ENCODE measurements at regions not wholly inside any gene's neighbourhood (a gene's known extent, or its start where the extent isn't known, plus 50 kb on each side); places are given as distances from the start of the nearest gene placed in this dataset.

- no peak for TF ChIP-seq SIX5 (IDR thresholded peaks at IDR 0.05; ENCODE audit: low read depth, low read length)
- no peak for TF ChIP-seq POLR2AphosphoS5 (IDR thresholded peaks at IDR 0.05; ENCODE audit: low read depth, low read length)
- no peak for TF ChIP-seq TBP (IDR thresholded peaks at IDR 0.05; ENCODE audit: low read depth, low read length)
- TF ChIP-seq, protein P1, sequence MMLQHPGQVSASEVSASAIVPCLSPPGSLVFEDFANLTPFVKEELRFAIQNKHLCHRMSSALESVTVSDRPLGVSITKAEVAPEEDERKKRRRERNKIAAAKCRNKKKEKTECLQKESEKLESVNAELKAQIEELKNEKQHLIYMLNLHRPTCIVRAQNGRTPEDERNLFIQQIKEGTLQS (IDR thresholded peaks at IDR 0.05; ENCODE audit: insufficient read depth, low read depth, low read length) = no peak
- TF ChIP-seq CREB1 (IDR thresholded peaks at IDR 0.05) = no peak
- TF ChIP-seq, protein P2, sequence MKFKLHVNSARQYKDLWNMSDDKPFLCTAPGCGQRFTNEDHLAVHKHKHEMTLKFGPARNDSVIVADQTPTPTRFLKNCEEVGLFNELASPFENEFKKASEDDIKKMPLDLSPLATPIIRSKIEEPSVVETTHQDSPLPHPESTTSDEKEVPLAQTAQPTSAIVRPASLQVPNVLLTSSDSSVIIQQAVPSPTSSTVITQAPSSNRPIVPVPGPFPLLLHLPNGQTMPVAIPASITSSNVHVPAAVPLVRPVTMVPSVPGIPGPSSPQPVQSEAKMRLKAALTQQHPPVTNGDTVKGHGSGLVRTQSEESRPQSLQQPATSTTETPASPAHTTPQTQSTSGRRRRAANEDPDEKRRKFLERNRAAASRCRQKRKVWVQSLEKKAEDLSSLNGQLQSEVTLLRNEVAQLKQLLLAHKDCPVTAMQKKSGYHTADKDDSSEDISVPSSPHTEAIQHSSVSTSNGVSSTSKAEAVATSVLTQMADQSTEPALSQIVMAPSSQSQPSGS (IDR thresholded peaks at IDR 0.05; ENCODE audit: low read length) = no peak
- no peak for TF ChIP-seq CHD7 (IDR thresholded peaks at IDR 0.05; ENCODE audit: insufficient replicate concordance, low read length)
These were observed 444.3 kb downstream of the KCNJ2 start (continued) for GRCh38 chr17:70613681-70614080.
